ENCODE measurements at regions not wholly inside any gene's neighbourhood (a gene's known extent, or its start where the extent isn't known, plus 50 kb on each side); places are given as distances from the start of the nearest gene placed in this dataset.
A peak's percentile ranks its signal among the peaks of the same experiment; 100 is the strongest.

DNA sequence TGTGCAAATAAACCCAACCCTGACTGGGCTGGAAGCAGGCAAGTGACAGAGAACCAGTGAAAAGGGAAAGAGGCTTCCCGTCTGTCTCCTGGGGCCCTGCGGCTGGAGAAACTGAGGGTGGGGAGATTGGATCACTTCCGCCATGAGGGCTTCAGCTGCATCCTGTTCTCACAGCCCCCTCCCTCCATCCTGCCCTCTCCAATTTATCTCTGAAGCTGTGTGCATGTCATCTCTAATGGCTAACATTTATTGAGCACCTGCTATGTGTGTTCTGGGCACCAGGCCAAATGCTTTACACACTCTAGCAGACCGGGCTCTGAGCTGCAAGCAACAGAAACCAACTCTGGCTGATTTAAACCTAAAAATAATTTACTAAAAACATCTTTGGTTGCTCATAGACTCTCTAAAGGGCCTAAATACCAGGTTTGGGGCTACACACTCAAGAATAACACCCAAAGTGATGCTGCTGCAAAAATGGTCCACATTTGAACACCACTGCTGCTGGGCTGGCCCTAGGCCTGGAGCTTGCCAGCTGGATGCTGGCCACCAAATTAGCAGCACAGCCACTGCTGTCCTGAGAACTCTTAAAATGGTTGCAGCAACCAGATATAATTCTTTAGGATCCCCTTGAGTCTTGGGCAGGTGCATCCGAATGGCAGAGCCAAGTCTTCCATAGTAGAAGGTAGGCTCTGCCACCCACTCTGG, 123.6 kb upstream of the LRFN2 start:
- Histone ChIP-seq H4K20me1 (ENCODE audit: insufficient read depth, low read length) (no peaks in the 10 kb centered on the region), H3K9me3 (ENCODE audit: low read length) (no peaks in the 10 kb centered on the region), H2AFZ (ENCODE audit: low read length) (no peak overlapping the region), H3K4me2 (ENCODE audit: low read length) (no peak overlapping the region; the same call in 1 of the 2 replicates), H3K9ac (ENCODE audit: low read length) (no peak overlapping the region), H3K27me3 (ENCODE audit: insufficient read depth, low read length) (peaks cover 10% of the 10 kb centered on the region; the same call in 1 of the 2 replicates), H3K27ac (ENCODE audit: low read depth, low read length, poor library complexity, severe bottlenecking) (peak overlapping the region; percentile 32), H3F3A (ENCODE audit: insufficient read depth, low read length) (no peaks in the 10 kb centered on the region), H3K79me2 (ENCODE audit: insufficient read depth, low read length) (no peaks in the 10 kb centered on the region), H3K36me3 (ENCODE audit: insufficient read depth, low read length) (no peaks in the 10 kb centered on the region), H3K4me1 (ENCODE audit: insufficient read depth, low read length, severe bottlenecking) (peaks cover 7% of the 10 kb centered on the region), H3K4me3 (ENCODE audit: low read depth, low read length, poor library complexity, severe bottlenecking) (no peak overlapping the region), H3K9me2 (ENCODE audit: low read depth, low read length) (no peaks in the 10 kb centered on the region)
- TF ChIP-seq EZH2 (IDR thresholded peaks at IDR 0.05; ENCODE audit: borderline replicate concordance, low read length) = no peak
- no peak for TF ChIP-seq CTCF (IDR thresholded peaks at IDR 0.05; ENCODE audit: low read length)

GRCh38 chr6:40708049-40708448, 120.9 kb upstream of the LRFN2 start:
- Histone ChIP-seq H3K27me3 (ENCODE audit: insufficient read depth, low read length) (no peaks in the 10 kb centered on the region), H3K27ac (ENCODE audit: low read depth, low read length, poor library complexity, severe bottlenecking) (no peak overlapping the region), H4K20me1 (ENCODE audit: insufficient read depth, low read length) (no peaks in the 10 kb centered on the region), H2AFZ (ENCODE audit: low read length) (no peak overlapping the region), H3F3A (ENCODE audit: insufficient read depth, low read length) (no peaks in the 10 kb centered on the region), H3K9ac (ENCODE audit: low read length) (no peak overlapping the region), H3K9me3 (ENCODE audit: low read length) (no peaks in the 10 kb centered on the region), H3K4me2 (ENCODE audit: low read length) (no peak overlapping the region), H3K36me3 (ENCODE audit: insufficient read depth, low read length) (no peaks in the 10 kb centered on the region), H3K4me1 (ENCODE audit: insufficient read depth, low read length, severe bottlenecking) (peaks cover 7% of the 10 kb centered on the region), H3K4me3 (ENCODE audit: low read depth, low read length, poor library complexity, severe bottlenecking) (no peak overlapping the region), H3K9me2 (ENCODE audit: low read depth, low read length) (no peaks in the 10 kb centered on the region), H3K79me2 (ENCODE audit: insufficient read depth, low read length) (no peaks in the 10 kb centered on the region)
- no peak for TF ChIP-seq EZH2 (IDR thresholded peaks at IDR 0.05; ENCODE audit: borderline replicate concordance, low read length)
- no peak for TF ChIP-seq CTCF (IDR thresholded peaks at IDR 0.05; ENCODE audit: low read length)

GRCh38 chr6:40706178-40706577, 119.0 kb upstream of the LRFN2 start:
- Histone ChIP-seq H3K4me1 (ENCODE audit: insufficient read depth, low read length, severe bottlenecking) (peaks cover 5% of the 10 kb centered on the region), H4K20me1 (ENCODE audit: insufficient read depth, low read length) (no peaks in the 10 kb centered on the region), H3K9ac (ENCODE audit: low read length) (no peak overlapping the region), H3K9me2 (ENCODE audit: low read depth, low read length) (no peaks in the 10 kb centered on the region), H2AFZ (ENCODE audit: low read length) (no peak overlapping the region), H3K27ac (ENCODE audit: low read depth, low read length, poor library complexity, severe bottlenecking) (no peak overlapping the region), H3K27me3 (ENCODE audit: insufficient read depth, low read length) (no peaks in the 10 kb centered on the region), H3K36me3 (ENCODE audit: insufficient read depth, low read length) (no peaks in the 10 kb centered on the region), H3K79me2 (ENCODE audit: insufficient read depth, low read length) (no peaks in the 10 kb centered on the region), H3K9me3 (ENCODE audit: low read length) (no peaks in the 10 kb centered on the region), H3K4me2 (ENCODE audit: low read length) (no peak overlapping the region), H3K4me3 (ENCODE audit: low read depth, low read length, poor library complexity, severe bottlenecking) (no peak overlapping the region), H3F3A (ENCODE audit: insufficient read depth, low read length) (no peaks in the 10 kb centered on the region)
- TF ChIP-seq EZH2 (IDR thresholded peaks at IDR 0.05; ENCODE audit: borderline replicate concordance, low read length) = no peak
- no peak for TF ChIP-seq CTCF (IDR thresholded peaks at IDR 0.05; ENCODE audit: low read length)
